Hepatocyte (in vitro differentiated cells): ENCODE measurements at regions not wholly inside any gene's neighbourhood (a gene's known extent, or its start where the extent isn't known, plus 50 kb on each side); places are given as distances from the start of the nearest gene placed in this dataset.

Source experiments
- CTCF ChIP-seq: fragments of 200-600 bp; sonication (generic); IDR thresholded peaks from 2 replicates; pipeline ENCODE4 v1.5.1; 2016; ENCODE audit warnings: antibody characterized with exemption, mild to moderate bottlenecking; ENCODE audit not compliant: poor library complexity
- EZH2phosphoT487 ChIP-seq: fragments of 200-600 bp; sonication (generic); IDR thresholded peaks from one replicate; pipeline ENCODE4 v1.6.1; 2018; ENCODE audit warnings: antibody characterized with exemption, mild to moderate bottlenecking, low read depth, moderate library complexity; ENCODE audit not compliant: unreplicated experiment, severe bottlenecking

GRCh38 chr7:46710927-46711326 is 789.9 kb upstream of the IGFBP3 start:
- TF ChIP-seq CTCF (no peak), EZH2phosphoT487 (no peak)
